ENCODE measurements at regions not wholly inside any gene's neighbourhood (a gene's known extent, or its start where the extent isn't known, plus 50 kb on each side); places are given as distances from the start of the nearest gene placed in this dataset.

GRCh38 chr22:49046546-49047361, 780.9 kb downstream of the BRD1 start:
- peak; percentile 64 for DNase-seq

DNA sequence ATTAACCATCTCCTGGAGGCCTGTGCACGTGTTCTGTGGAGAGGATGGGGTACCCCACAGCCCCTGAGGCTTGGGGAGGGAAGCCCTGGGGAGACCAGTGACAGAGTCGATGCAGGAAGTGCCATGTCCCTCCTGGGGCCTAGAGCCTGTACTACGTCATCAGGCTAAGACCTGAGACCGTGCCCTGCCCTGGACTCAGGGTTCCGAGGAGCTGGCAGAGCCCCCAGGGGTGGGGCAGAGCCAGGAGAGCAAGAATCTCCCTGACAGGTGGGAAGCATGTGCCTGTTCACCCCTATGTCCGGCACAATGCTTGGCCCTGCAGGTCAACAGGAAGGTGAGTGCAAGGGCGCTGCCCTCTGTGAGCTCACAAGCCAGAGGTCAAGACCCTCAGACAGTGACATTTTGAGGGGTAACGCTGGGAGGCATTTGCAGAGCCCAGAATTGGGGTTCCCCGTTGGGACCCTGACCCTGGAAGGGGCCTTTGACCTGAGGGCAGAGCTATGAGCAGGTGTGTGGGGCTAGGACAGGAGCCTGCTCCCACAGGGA, 781.6 kb downstream of the BRD1 start:
- no peak for DNase-seq

- peak; percentile 21 for DNase-seq
Measured at GRCh38 chr22:49045276-49045675, 782.4 kb downstream of the BRD1 start.

DNA sequence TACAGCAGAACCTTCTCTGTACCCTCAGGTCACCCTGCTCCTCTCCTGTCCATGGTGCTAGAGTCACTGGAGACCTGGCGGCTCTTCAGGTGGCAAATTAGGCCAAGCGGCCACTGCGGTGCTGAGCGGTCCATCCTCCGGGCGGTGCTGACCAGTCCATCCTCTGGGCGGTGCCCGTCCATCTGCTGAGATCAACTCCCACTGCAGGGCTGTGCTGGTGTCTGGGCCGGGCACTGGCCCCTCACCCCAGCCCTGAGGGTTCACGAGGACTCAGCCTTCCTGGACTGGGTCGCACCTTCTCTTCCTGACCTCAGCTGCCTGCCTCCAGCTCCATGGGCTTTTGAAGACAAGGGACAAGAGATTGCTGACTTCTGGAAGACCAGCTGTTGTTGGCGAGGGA, 782.9 kb downstream of the BRD1 start:
- DNase-seq, result peak; percentile 31

DNA sequence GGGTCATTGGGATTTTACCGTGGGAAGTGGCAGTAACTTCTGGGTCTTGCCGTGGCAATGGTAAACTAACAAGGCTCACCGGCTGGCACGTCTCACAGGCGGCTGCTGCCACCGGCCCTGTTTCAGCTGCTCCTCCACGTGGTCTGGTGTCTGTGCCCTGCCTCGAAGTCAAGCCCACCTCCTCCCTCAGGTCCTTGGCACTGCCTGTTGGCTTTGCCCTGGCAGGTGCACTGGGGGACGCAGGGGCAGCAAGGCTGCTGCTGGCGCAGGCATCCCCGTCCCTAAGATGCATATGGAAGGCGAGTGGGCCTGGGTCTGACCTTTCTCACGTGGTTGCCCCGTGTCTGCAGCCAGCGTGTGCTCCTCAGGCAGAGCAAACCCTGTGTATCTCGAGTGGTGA, 783.6 kb downstream of the BRD1 start:
- peak; percentile 51 for DNase-seq

- DNase-seq, result peak; percentile 53
Measured at GRCh38 chr22:49042877-49043859, 784.5 kb downstream of the BRD1 start.

- peak; percentile 28 for DNase-seq
Measured at GRCh38 chr22:49042066-49042465, 785.6 kb downstream of the BRD1 start.

GRCh38 chr22:49040754-49041467, 786.8 kb downstream of the BRD1 start:
- peak; percentile 41 for DNase-seq

- peak; percentile 53 for DNase-seq
Measured at GRCh38 chr22:49040111-49040510, 787.6 kb downstream of the BRD1 start.

GRCh38 chr22:49039625-49040024, 788.0 kb downstream of the BRD1 start:
- peak; percentile 41 for DNase-seq

DNA sequence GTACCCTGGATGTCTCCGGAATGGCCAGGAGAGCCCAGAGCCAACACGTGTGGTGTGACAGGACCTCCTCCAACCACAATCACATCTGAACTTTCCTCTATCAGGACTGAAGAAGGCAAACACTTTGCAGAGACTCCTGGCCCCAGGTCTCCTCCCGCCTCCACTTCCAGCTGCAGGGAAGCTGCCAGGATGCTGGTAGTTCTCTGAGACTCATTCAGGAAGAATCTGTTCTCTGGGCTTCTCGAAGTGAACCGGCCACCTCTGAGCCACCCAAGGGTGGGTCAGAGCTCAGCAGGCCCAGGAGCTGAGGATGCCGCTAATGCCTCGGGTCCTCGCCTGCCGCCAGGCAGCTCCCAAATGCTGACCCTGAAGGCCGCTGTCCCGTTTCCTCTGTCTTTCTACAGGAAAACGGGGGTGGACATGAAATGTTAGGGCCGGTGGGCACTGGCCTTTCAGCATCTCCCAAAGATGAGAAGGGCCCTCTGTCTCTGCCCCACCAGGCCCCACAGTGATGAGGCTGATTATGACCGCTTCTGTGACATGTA, 789.9 kb downstream of the BRD1 start:
- DNase-seq, result no peak

GRCh38 chr22:49036513-49036912, 791.2 kb downstream of the BRD1 start:
- DNase-seq, result no peak

DNA sequence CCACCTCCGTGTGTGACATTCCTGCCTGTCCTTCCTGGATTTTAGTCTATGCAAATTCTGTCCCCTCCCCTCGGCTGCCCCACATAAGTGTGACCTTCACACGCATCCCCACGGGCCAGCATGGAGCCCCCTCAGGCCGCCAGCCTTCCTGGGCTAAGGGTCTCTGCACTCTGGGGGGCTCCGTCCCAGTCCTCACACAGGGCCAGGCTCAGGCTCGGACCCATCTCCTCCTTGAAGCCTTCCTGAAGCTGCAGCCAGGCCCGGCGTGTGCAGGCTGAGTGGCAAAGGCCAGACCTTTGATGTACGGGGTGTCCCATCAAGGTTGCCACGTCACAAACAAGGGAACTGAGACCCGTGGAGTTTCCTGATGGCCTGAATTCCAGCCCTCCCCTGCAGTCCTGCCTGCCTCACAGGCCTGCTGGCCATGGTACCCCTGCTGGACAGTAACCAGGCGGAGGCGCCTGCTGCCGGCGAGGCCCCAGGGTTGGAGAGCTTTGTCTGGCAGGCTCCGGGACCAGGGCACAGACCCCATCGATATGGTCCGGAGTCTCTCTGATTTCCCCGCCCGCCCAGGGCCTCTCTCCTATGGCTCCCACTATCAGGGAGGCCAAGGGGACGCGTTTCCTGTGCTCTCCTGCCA, 791.7 kb downstream of the BRD1 start:
- no peak for DNase-seq

- no peak for DNase-seq
Measured at GRCh38 chr22:49034836-49035817, 792.5 kb downstream of the BRD1 start.

GRCh38 chr22:49033616-49034015, 794.1 kb downstream of the BRD1 start:
- no peak for DNase-seq

- no peak for DNase-seq
Measured at GRCh38 chr22:49032821-49033220, 794.9 kb downstream of the BRD1 start.

DNA sequence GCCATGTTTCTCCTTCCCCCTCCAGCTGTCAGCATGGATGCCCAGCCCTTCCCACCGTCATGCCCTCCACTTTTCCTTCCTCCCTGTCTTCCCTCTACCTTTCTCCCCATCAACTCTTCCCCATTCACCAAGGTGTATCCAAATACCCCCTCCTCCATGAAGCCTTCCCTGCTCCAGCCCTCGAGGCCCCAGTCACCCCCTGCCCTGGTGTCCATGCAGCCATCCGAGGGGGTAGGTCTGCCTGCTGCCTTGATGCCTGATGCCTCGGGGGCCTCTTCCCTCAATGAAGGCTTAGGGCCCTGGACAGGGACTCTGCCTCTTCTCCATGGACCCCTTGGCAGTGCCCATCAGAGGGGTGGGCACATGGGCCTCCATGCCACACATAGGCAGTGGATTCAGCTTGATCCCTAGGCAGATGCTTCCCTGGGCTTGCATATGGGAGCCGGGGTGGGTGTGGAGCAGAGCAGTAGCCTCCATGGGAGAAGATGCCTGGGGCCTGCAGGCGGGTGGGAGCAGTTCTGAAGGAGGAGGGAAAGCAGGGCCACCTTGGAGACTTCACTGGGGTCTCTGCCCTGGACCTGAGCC, 795.8 kb downstream of the BRD1 start:
- DNase-seq, result no peak

GRCh38 chr22:49028111-49028510, 799.6 kb downstream of the BRD1 start:
- no peak for DNase-seq

- DNase-seq, result no peak
Measured at GRCh38 chr22:49027368-49027670, 800.4 kb downstream of the BRD1 start.
